ENCODE measurements at regions not wholly inside any gene's neighbourhood (a gene's known extent, or its start where the extent isn't known, plus 50 kb on each side); places are given as distances from the start of the nearest gene placed in this dataset.

GRCh38 chr3:27614592-27614991 is 107.5 kb downstream of the EOMES start:
- TF ChIP-seq, protein P1, sequence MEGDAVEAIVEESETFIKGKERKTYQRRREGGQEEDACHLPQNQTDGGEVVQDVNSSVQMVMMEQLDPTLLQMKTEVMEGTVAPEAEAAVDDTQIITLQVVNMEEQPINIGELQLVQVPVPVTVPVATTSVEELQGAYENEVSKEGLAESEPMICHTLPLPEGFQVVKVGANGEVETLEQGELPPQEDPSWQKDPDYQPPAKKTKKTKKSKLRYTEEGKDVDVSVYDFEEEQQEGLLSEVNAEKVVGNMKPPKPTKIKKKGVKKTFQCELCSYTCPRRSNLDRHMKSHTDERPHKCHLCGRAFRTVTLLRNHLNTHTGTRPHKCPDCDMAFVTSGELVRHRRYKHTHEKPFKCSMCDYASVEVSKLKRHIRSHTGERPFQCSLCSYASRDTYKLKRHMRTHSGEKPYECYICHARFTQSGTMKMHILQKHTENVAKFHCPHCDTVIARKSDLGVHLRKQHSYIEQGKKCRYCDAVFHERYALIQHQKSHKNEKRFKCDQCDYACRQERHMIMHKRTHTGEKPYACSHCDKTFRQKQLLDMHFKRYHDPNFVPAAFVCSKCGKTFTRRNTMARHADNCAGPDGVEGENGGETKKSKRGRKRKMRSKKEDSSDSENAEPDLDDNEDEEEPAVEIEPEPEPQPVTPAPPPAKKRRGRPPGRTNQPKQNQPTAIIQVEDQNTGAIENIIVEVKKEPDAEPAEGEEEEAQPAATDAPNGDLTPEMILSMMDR (conservative IDR thresholded peaks at IDR 0.05; ENCODE audit: low read depth in 2 of 2) = no peak
- no peak for TF ChIP-seq EZH2 (IDR thresholded peaks at IDR 0.05; ENCODE audit: low read depth, unreplicated experiment)
- TF ChIP-seq ZNF331 (CRISPR knock-in tag; IDR thresholded peaks at IDR 0.05; ENCODE audit: low read depth) = no peak
- no peak for TF ChIP-seq JUNB (IDR thresholded peaks at IDR 0.05; ENCODE audit: unreplicated experiment)
- no peak for TF ChIP-seq NANOG (IDR thresholded peaks at IDR 0.05; ENCODE audit: borderline replicate concordance)
- TF ChIP-seq STAT1 (IDR thresholded peaks at IDR 0.05; ENCODE audit: unreplicated experiment) = no peak

Data from GM23338 (cell line).